Cerebellar cortex (tissue), 1 donor: ENCODE measurements at regions not wholly inside any gene's neighbourhood (a gene's known extent, or its start where the extent isn't known, plus 50 kb on each side); places are given as distances from the start of the nearest gene placed in this dataset.

ENCODE experiments used
- DNase-seq: peaks from one replicate; pipeline ENCODE4 v3.0.0-alpha.2; 2015; ENCODE audit warnings: low spot score

GRCh38 chr1:95431235-95431634 is 197.2 kb downstream of the RWDD3 start:
- DNase-seq = no peak

GRCh38 chr1:95435611-95436010 is 201.6 kb downstream of the RWDD3 start:
- no peak for DNase-seq

GRCh38 chr1:95437011-95437410 is 203.0 kb downstream of the RWDD3 start:
- no peak for DNase-seq

- DNase-seq = no peak
Measured at GRCh38 chr1:95437781-95438180, 203.8 kb downstream of the RWDD3 start.

GRCh38 chr1:95438218-95438948 is 204.4 kb downstream of the RWDD3 start:
- DNase-seq = no peak

- no peak for DNase-seq
Measured at GRCh38 chr1:95440511-95440910, 206.5 kb downstream of the RWDD3 start.

- DNase-seq = no peak
Measured at GRCh38 chr1:95449516-95449915, 215.5 kb downstream of the RWDD3 start.

- DNase-seq = peak; percentile 9
Measured at GRCh38 chr1:95451054-95451453, 217.0 kb downstream of the RWDD3 start.

GRCh38 chr1:95451904-95452303 is 217.9 kb downstream of the RWDD3 start:
- DNase-seq = no peak

- no peak for DNase-seq
Measured at GRCh38 chr1:95453053-95453452, 219.0 kb downstream of the RWDD3 start.

GRCh38 chr1:95467036-95467435 is 233.0 kb downstream of the RWDD3 start:
- no peak for DNase-seq

GRCh38 chr1:95475686-95476457 is 241.9 kb downstream of the RWDD3 start:
- DNase-seq = no peak

GRCh38 chr1:95496307-95496706 is 262.3 kb downstream of the RWDD3 start:
- no peak for DNase-seq

GRCh38 chr1:95496773-95497172 is 262.8 kb downstream of the RWDD3 start:
- DNase-seq = no peak

- DNase-seq = no peak
Measured at GRCh38 chr1:95497566-95497965, 263.6 kb downstream of the RWDD3 start.

- no peak for DNase-seq
Measured at GRCh38 chr1:95503278-95504030, 269.4 kb downstream of the RWDD3 start.

GRCh38 chr1:95504321-95504720 is 270.3 kb downstream of the RWDD3 start:
- no peak for DNase-seq

GRCh38 chr1:95506736-95507414 is 272.9 kb downstream of the RWDD3 start:
- DNase-seq = no peak

GRCh38 chr1:95509989-95510388 is 276.0 kb downstream of the RWDD3 start:
- DNase-seq = peak; percentile 71

GRCh38 chr1:95512925-95513324 is 278.9 kb downstream of the RWDD3 start:
- DNase-seq = no peak

- DNase-seq = no peak
Measured at GRCh38 chr1:95517506-95517905, 283.5 kb downstream of the RWDD3 start.

GRCh38 chr1:95518310-95518709 is 284.3 kb downstream of the RWDD3 start:
- no peak for DNase-seq
